Glomerular visceral epithelial cell (primary cell): ENCODE measurements at regions not wholly inside any gene's neighbourhood (a gene's known extent, or its start where the extent isn't known, plus 50 kb on each side); places are given as distances from the start of the nearest gene placed in this dataset.

ENCODE experiments used
- DNase-seq: peaks from one replicate; pipeline ENCODE4 v3.0.0-alpha.2; 2016; ENCODE audit errors: extremely low spot score

DNA sequence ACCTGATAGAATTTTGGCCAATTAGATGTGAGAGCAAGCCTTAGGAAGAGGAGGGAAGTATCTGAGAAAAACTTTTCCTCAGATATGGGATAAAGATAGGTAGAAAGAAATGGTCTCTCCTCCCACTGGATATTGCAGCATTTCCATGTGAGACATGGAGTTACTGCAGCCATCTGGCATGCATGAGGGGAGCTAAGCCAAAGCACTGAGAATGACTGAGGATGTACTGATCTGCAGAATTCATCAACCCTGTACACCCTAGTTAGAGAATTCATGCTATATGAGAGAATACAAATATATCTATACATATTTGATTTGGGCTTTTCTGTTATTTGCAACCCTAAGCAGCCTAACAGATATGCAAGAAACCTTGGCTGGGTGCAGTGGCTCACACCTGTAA, 52.5 kb upstream of the RPL34 start:
- no peak for DNase-seq

DNA sequence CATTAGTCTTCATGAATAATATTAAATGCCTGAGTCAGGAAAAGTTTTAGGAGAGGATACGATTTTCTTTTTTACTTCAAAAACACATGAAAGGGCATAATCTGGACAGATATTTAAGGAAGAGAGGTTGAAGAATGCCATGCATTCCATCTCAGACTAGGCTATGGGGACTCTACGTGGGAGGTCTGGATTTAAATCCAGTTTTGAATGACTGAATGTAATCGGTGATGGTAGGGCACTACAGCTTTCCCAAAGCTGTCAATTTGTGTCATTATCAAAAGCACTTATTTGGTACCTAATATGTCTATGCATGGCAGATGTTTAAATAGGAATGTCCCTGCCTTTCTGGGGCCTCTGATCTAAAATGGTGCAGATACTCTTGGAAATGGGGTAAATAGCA, 59.3 kb upstream of the RPL34 start:
- no peak for DNase-seq

DNA sequence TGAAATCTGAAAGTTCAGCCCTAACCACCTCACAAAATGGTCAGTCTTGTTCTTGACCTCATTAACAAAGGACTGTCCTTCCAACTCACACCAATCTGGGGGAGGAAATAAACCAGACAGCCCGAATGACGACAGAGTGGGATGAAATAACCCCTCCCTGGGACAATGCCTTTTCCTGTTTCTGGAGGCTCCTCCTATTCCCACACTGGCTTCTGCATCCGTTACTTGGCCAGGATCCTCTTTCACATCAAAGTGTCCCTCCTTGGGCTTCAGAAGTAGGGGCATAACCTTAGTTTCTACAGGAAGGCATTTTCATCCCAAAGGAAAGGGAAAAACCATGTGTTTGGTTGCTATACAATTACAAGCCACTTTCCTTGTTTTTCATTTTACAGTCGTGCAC, 59.8 kb upstream of the RPL34 start:
- no peak for DNase-seq

DNA sequence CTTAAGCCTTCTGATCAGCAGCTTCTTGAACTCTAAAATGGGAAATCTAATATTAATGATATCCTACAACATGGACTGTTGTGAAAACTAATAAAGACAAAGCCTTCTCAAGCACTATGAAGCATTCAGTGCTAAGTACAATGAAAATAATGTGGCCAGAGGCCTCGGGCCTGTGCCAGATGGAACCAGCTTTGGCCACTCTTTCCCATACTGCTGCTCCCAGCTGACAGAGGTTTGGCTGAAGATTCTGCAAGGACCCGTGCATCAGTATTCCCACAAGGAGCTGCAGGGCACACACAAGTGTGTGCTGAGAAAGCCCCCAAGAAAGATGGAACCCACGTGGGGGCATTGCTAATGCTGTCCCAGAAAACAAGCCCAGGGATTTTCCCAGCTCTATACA, 60.5 kb upstream of the RPL34 start:
- no peak for DNase-seq

DNA sequence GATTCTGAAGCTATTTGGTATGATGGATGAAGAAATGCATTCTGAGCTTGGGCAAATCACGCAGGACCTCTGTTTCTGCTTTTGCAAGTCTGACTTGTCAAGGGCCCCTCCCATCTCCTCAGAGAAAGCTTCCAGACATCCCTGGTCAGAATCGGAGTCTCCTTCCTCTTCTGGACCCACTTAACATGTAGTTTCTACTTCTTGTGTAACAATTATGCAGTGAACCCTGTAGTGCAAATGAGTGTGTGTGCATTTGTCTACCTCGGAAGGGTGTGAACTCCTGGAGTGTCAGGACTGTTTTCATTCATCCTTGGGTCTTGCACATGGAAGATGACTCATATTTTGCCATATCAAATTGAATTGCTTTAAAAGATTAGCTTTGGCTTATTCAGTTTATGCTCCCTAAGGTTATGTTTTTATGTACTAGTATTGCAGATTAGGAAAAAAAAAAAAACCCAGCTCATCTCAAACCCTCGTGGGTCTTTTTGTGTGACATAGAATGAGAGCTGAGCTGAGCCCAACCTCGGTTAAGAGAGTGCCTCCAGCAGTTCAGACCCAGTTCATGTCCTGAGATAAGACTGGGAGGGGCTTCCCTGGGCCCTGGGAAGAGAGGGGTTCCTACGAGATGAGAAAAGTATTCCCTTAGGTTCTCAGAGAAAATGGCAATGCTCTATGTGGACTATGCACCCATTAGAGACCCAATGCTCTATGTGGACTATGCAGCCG, 61.1 kb upstream of the RPL34 start:
- DNase-seq = no peak

DNA sequence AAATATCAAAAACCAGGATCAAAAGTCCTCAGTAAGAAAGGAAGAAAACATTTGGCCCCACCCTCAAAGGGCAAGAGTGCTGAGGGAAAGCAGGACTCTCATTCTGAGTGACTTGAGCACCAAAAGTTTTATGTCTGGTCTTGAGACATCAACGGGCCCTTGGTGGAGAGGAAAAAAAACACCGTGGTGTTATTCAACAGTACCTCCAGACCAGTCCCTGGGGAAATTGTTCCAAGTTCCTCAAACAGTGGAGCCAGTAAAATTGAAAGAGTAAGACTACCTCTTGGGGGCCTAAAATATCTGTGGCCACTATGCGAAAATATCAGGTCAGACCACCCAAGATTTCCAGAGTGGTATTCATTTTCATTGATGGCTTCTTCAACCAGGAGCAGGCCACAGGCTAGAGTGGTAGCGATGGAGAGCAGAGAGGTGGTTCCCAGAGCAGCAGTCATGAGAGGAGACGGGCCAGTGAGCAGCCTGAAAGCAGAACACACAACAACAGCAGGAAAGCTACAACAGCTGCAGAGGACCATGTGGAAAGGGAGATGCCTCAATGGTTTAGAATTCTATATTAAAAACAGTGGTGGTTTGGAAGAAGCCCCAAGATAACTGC, 63.7 kb upstream of the RPL34 start:
- no peak for DNase-seq

DNA sequence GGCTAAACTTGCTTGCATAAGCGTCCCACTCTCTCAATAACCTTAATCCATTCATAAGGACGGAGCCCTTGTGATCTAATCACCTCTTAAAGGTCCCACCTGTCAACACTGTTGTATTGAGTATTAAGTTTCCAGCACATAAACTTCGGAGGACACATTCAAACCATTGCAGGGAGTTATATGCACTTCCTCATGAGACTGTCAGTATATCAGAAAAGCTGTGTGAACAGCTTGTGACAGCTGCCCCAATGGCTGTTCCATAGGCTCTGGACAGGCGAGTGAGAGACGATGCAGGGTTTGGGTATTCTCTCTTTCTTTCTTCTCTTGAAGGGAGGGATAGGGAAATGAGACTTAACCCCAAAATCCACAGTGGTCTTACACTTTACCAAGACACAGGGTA, 64.2 kb upstream of the RPL34 start:
- no peak for DNase-seq

DNA sequence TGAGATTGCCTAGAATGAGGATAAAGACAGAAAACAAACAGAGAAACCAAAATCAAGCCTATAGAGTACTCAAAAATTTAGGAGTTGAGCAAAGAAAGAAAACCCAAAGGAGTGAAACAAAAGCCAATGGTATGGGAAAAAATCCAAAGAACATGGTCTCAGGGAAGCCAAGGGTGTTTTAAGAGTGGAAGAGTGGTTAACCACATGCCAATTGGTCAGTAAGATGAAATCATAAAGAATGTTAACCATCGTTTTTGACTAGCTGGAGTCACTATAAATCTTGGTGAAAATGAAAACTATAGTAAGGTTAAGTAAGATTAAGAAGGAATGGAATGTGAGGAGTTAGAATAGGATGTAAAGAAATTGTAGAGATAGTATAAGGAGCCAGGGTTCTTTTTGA, 64.7 kb upstream of the RPL34 start:
- peak; percentile 25 for DNase-seq

DNA sequence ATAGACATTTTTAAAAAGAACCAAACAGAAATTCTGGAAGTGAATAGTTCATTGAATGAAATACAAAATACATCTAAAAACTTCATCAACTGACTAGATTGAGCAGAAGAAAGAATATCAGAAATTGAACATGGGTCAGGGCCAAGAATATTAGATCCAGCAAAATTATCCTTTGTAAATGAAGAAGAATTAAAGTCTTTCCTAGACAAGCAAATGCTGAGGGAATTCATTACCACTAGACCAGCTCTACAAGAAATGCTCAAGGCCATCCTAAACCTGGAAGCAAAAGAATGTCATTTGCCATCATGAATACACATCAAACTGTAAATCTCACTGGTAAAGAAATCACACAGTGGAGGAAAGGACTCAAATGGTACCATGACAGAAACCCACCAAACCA, 72.7 kb upstream of the RPL34 start:
- no peak for DNase-seq

DNA sequence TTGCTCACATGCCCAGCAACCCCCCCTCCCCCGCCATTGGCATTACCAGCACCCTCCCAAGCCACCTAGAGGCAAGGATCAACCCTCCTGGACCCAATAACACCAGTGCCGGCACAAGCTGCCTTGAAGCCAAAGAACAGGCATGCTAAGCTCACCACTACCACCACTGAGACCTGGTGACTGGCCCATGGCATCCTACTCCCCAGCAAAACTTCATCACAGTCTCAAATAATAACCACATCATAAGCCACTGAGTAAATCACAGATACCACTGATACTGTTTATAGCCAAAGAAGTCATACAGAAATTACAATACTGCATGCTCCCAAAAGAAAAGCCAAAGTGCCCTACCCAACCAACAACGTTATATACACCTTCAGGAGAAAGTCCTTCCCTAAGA, 73.6 kb upstream of the RPL34 start:
- DNase-seq = no peak

DNA sequence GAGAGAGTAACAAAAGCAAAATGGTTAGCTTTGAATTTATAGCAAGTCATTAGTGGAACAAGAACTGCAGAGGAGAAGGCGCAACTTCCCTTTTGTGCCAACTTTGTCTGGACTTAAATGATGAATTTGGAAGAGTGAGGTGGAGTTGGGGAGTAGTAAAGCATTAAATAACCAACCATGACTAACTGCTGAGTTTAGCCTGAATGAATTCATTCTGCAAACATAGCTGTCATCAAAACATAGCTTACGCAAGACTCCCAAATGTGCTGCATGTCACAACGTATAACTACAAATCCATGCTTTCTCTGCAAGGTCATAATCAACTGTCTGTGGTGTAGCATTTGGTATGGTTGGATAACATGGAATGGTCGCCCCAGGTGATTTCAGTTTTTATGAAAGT, 75.9 kb upstream of the RPL34 start:
- peak; percentile 20 for DNase-seq

DNA sequence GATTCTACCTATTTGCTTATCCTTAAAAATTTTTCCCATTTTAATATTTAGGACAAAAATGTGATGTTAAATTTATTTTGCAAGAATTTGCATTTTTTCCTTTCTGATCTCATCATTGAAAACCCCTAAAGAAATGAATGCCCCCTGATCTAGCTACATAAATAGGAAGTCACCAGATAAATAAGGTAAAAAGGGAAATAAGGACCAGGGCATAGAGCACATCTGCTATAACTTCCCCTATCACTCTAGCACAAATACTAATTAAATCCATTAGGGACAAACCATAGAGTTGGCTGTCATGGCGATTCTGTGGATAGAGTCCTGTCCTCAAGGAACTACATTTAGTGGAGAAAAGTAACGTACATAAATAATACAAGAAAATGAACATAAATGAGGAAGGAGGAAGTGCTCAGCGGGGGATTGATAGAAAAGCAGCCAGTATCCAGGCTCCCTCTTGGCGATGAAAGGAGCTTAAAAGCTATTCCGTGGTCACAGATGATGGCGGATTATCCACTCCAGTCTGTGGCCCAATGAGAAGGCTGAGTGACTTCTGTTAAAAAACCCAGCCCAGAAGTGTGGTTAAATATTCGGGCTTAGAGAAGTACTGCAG, 76.9 kb upstream of the RPL34 start:
- no peak for DNase-seq

DNA sequence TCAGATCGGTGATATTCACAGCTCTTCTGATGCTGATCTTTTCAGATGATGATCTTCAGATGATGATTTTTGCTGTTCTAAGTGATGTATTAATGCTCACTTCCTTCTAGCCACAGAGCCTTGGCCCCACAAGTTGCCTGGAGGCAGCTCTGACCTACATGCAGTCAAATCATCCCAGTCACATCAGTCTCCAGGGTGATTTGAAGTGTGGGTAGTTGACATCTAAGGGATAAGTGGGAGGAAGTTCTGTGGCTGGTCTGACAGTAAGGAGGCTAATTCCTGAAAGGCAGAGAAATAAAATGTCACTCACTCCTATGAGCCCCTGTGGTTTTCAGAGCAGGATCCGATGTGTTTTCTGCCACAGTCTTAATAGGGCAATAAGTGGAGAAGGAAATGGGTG, 79.8 kb upstream of the RPL34 start:
- no peak for DNase-seq

DNA sequence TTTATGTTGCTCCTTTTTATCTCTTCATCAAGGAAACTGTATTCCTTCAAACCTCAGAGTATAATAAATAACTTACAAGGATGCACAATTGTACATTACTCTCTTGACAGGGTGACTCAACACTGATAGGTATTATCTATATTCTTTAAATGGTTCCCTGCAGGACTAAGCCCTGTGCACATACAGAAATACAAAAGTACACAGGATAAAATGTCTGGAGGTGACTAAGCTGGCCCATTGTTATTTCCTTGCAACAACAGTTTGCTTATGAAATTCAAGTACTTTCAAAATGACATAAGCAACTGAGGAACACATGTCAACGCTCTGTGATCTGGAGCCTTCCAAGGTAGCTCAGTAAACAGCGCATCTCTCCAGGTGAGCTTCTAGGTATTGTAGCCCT, 83.8 kb upstream of the RPL34 start:
- DNase-seq = no peak

DNA sequence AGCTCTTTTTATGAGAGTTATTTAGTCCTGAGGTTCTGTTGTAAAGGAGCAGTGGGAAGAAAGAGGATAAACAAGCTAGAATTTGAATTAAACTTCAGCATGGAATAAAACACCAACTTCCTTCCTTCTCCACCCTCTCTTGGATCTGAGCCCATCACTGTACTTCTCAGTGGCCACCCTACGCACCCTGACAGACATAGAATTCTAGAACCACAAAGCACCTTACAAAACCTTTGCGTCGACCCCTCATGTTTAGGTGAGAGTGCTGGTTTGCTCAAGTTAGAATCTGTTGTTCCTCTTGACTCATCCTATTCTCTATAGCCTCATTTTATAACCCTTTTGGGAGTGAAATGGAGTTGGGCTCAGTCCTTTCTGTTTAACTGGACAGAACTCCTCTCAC, 84.6 kb upstream of the RPL34 start:
- DNase-seq = no peak

DNA sequence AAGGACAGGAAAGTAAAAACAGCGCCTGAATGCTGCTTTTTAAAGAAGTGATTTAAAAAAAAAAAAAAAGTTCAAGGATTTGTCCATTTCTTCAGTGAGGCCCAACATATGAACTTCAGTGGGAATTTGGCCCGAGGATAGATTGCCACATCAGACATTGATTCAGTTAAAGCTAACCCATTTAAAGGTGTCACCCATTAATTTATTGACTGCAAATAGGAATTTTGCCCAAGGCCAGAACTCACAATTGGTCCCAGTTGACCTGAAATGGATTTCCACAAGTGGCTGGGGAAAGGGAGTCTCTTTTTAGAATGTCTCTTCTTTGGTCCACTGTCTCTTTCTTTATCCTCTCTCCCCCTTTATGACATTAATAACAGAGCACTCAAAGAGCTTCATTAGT, 86.5 kb upstream of the RPL34 start:
- DNase-seq = no peak

DNA sequence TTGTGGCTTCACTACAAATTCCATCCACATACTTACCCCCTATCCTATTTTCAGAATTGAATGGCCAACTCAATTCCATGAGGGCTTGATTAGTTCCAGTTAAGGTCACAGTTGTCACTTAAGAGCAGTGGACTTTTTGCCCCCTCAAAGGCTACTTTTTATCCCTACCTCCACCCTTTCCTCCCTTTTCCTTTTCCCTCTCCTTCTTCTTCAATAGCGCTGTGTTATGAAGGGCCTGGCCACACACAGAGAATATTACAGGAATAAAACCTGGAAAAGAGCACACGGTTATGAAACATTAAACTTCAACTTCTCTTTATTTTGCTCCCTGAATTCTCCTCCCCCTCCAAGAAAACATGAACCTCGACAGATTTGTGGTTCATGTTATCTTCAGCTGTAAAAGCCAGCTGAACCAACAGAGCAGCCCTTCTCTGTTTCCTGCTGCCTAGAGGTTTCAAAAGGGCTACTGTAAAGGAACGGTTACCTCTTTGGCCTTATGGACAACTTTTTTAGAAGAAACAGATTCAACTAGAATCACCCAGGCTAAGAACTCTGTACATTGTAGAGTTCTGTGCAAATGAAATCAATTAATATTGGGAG, 87.0 kb upstream of the RPL34 start:
- no peak for DNase-seq

DNA sequence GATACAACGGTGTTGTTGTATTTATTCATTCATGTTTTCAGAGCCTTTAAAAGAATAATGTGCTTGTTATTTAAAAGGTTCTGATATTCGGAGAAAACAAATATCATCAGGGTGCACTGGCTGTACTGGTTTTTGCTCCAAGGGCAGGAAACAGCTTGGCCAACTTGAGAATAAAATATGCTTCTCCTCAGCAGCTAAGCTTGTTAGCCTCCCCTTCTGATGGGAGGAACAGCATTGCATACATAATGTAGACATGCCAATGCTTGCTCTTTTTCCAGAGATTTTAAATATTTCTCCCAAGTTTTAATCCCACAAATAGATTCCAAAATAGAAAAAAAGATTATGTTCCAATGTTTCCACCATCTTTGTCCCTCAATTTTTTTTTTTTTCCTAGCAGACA, 87.6 kb upstream of the RPL34 start:
- DNase-seq = no peak

DNA sequence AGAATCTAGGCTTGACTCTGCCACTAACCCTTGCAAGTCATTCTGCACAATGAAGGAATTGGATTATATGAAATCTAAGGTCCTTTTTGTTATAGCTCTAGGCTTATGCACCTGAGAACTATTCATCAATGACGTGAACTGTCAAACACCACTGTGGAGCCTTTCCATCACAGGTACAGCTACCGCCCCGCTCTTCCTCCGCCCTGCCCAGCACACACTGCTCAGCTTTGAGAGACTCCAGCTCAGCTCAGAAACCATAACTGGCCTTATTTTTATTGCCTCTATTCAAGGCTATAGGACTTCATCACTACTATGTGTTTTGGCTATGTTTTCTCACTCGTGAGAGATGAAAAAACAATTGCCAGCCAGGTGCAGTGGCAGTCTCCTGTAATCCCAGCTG, 88.2 kb upstream of the RPL34 start:
- no peak for DNase-seq

DNA sequence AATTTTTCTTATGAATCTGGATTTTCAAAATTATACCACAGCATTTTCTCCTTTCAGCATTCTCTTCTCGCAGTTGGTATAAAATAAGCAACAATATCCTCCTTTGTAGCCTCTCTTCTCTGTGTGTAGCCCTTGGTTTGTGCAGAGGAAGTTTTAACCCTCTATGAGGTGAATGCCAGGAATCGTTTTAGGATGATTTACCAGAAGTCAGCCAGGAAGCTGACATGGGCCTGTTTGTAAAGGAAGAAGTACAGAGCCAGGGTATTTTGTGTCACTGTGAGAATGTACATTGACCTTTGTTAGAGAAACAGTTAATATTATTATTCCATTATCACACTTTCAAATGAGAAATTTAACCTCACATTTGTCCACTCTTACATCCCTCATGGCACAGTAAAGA, 88.9 kb upstream of the RPL34 start:
- no peak for DNase-seq

DNA sequence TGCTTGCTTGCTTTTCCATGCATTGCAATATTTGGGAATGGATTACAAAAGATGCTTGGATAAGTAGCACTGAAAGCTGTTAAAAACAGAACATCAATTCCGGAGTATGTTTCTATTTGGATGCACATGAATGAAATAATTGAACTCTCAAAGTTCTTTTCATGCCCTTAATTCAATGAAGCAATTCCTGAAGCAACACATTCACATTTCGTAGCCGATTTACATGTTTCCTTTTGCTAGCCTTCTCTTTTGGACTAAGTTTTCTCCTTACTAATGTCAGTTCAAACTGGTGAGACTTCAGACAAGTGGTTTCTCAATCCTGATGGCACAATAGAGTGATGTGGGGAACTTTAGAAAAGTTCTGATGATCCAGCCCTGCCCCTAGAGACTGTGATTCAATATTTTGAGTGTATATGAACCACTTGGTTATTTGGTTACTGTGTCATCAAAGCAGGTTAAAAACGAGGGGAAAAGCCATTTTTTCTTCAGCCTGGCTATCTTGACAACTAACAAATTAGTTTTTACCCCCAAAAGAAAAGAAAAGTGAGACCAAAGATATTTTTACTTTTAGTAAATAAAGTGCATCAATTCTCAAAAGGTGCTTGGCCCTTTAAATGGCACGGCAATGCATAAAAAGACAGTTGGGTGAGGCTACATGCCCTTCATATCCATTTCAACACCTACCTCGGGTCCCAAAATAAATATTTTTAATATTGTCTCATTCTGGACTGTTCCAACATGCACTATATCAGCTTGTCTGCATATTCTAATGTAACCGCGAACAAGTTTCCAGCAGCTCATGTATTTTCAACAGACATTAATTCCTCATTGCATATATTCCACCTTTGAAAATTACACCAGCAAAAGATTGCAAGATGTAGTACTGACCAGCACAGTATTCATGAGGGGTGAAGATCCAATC, 90.1 kb upstream of the RPL34 start:
- no peak for DNase-seq

DNA sequence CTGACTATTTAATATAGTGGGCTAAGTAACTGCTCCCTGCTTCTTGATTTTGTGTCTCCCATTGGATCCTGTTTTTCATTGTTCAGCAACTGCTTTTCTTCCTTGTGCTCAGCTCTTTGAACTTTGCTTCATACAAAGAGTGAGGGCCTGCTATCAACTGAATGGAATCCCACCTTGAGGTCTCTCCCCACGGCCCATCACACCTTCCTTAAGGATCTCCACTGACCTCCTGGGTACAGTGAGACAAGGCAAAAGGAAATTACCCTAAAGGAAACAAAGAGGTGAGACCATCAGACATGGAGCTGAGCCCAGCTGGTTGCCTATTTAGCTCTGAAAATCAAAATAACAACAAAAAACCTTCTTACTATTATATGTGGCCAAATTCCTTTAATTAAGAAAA, 91.3 kb upstream of the RPL34 start:
- DNase-seq = no peak
